K562 (cell line): ENCODE measurements at regions not wholly inside any gene's neighbourhood (a gene's known extent, or its start where the extent isn't known, plus 50 kb on each side); places are given as distances from the start of the nearest gene placed in this dataset.

Experiments
- CBX3 ChIP-seq, 2 experiments: IDR thresholded peaks; 1 replicate in 1 of 2; 2 replicates in 1 of 2; pipeline ENCODE4 v1.6.1; 2012; ENCODE audit warnings: inconsistent platforms in 2 of 2, low read length in 2 of 2, borderline replicate concordance in 1 of 2, control low read depth in 1 of 2
- EHMT2 ChIP-seq: fragments of 450-650 bp; IDR thresholded peaks from 2 replicates; pipeline ENCODE4 v1.6.1; 2018; ENCODE audit warnings: antibody characterized with exemption
- EP300 ChIP-seq: IDR thresholded peaks from 2 replicates; pipeline ENCODE4 v1.6.1; 2012; ENCODE audit warnings: low read length, improper control_type of control experiment
- GATAD2B ChIP-seq: fragments of 450-650 bp; IDR thresholded peaks from 2 replicates; pipeline ENCODE4 v1.6.1; 2017; ENCODE audit warnings: mild to moderate bottlenecking, borderline replicate concordance
- HOMEZ ChIP-seq: fragments of 250-450 bp; sonication (Bioruptor Pico); IDR thresholded peaks from 2 replicates; pipeline ENCODE4 v1.4.0; 2020; ENCODE audit warnings: mild to moderate bottlenecking, moderate library complexity
- IRF2 ChIP-seq: sonication (generic); formaldehyde crosslinking; IDR thresholded peaks from 2 replicates; pipeline ENCODE4 v1.8.1; 2022; ENCODE audit warnings: mild to moderate bottlenecking, missing genetic modification reagents
- KDM1A ChIP-seq, 2 experiments: fragments of 450-650 bp; IDR thresholded peaks; 2 replicates each; pipeline ENCODE4 v1.6.1; 2016; ENCODE audit warnings: mild to moderate bottlenecking in 2 of 2
- L3MBTL2 ChIP-seq: fragments of 450-650 bp; IDR thresholded peaks from 2 replicates; pipeline ENCODE4 v1.6.1; 2016; ENCODE audit warnings: mild to moderate bottlenecking, moderate library complexity
- NBN ChIP-seq: fragments of 450-650 bp; IDR thresholded peaks from 2 replicates; pipeline ENCODE4 v1.6.1; 2016; ENCODE audit warnings: low read depth, mild to moderate bottlenecking
- NELFE ChIP-seq: IDR thresholded peaks from 2 replicates; pipeline ENCODE4 v1.6.1; 2011; ENCODE audit warnings: mild to moderate bottlenecking; ENCODE audit not compliant: insufficient read depth, insufficient read length
- NEUROD1 ChIP-seq: fragments of 150-350 bp; IDR thresholded peaks from 2 replicates; pipeline ENCODE4 v1.6.1; 2014; ENCODE audit warnings: borderline replicate concordance, low read length, low read depth; ENCODE audit not compliant: partially characterized antibody
- NFIC ChIP-seq: fragments of 450-650 bp; IDR thresholded peaks from 2 replicates; pipeline ENCODE4 v1.6.1; 2017; ENCODE audit warnings: mild to moderate bottlenecking, inconsistent platforms
- PTBP1 ChIP-seq: fragments of 200-400 bp; formaldehyde crosslinking; IDR thresholded peaks from 2 replicates; pipeline ENCODE4 v1.6.1; 2017; ENCODE audit warnings: low read depth, low read length
- SIX5 ChIP-seq, 2 experiments: IDR thresholded peaks; 2 replicates each; pipeline ENCODE4 v1.6.1; 2011; ENCODE audit warnings: low read length in 2 of 2, borderline replicate concordance in 1 of 2, low read depth in 1 of 2, mild to moderate bottlenecking in 1 of 2, moderate library complexity in 1 of 2; ENCODE audit not compliant: insufficient read depth in 1 of 2
- SOX6 ChIP-seq: fragments of 450-650 bp; IDR thresholded peaks from 2 replicates; pipeline ENCODE4 v1.6.1; 2014; ENCODE audit warnings: mild to moderate bottlenecking
- TAF9B ChIP-seq: fragments of 450-650 bp; IDR thresholded peaks from 2 replicates; pipeline ENCODE4 v1.6.1; 2018; ENCODE audit warnings: mild to moderate bottlenecking; ENCODE audit not compliant: partially characterized antibody
- ZC3H11A ChIP-seq: IDR thresholded peaks from 2 replicates; pipeline ENCODE4 v1.6.1; 2012; ENCODE audit warnings: low read depth, low read length, improper control_type of control experiment
- ZNF12 ChIP-seq: sonication (generic); formaldehyde crosslinking; IDR thresholded peaks from 2 replicates; pipeline ENCODE4 v1.4.0; 2020; ENCODE audit warnings: mild to moderate bottlenecking, missing genetic modification reagents
- ZNF146 ChIP-seq: IDR thresholded peaks from one replicate; pipeline ENCODE4 v1.6.1; 2018; ENCODE audit warnings: missing compliant biosample characterization; ENCODE audit not compliant: unreplicated experiment
- ZNF23 ChIP-seq: fragments of 250-450 bp; sonication (Bioruptor Pico); IDR thresholded peaks from 2 replicates; pipeline ENCODE4 v1.4.0; 2020; ENCODE audit warnings: mild to moderate bottlenecking
- ZNF232 ChIP-seq: sonication (generic); formaldehyde crosslinking; IDR thresholded peaks from 2 replicates; pipeline ENCODE4 v1.8.0; 2022; ENCODE audit warnings: mild to moderate bottlenecking, missing genetic modification reagents
- ZNF347 ChIP-seq: fragments of 450-650 bp; formaldehyde crosslinking; IDR thresholded peaks from 2 replicates; pipeline ENCODE4 v1.4.0; 2020; ENCODE audit warnings: low read depth, mild to moderate bottlenecking, moderate library complexity
- ZNF444 ChIP-seq: fragments of 250-450 bp; sonication (Bioruptor Pico); IDR thresholded peaks from 2 replicates; pipeline ENCODE4 v1.4.0; 2020; ENCODE audit warnings: mild to moderate bottlenecking, moderate library complexity
- ZNF445 ChIP-seq: fragments of 250-450 bp; sonication (Bioruptor Pico); IDR thresholded peaks from 2 replicates; pipeline ENCODE4 v1.4.0; 2020; ENCODE audit warnings: low read depth, mild to moderate bottlenecking, moderate library complexity
- TF ChIP-seq, protein P1 (sequence below), 2 experiments: fragments of 450-650 bp in 1 of 2; IDR thresholded peaks; 2 replicates each; pipeline ENCODE4 v1.6.1; 2011 to 2017; ENCODE audit warnings: low read depth in 2 of 2, antibody characterized with exemption in 1 of 2, borderline replicate concordance in 1 of 2, low read length in 1 of 2, mild to moderate bottlenecking in 1 of 2, mixed read lengths in 1 of 2; ENCODE audit not compliant: control insufficient read depth in 1 of 2
- TF ChIP-seq, protein P2 (sequence below): fragments of 450-650 bp; IDR thresholded peaks from 2 replicates; pipeline ENCODE4 v1.6.1; 2017; ENCODE audit warnings: mild to moderate bottlenecking, moderate library complexity

GRCh38 chr16:65769055-65769465 lies 597.4 kb upstream of the CDH5 start (continued):
- TF ChIP-seq, protein P1, sequence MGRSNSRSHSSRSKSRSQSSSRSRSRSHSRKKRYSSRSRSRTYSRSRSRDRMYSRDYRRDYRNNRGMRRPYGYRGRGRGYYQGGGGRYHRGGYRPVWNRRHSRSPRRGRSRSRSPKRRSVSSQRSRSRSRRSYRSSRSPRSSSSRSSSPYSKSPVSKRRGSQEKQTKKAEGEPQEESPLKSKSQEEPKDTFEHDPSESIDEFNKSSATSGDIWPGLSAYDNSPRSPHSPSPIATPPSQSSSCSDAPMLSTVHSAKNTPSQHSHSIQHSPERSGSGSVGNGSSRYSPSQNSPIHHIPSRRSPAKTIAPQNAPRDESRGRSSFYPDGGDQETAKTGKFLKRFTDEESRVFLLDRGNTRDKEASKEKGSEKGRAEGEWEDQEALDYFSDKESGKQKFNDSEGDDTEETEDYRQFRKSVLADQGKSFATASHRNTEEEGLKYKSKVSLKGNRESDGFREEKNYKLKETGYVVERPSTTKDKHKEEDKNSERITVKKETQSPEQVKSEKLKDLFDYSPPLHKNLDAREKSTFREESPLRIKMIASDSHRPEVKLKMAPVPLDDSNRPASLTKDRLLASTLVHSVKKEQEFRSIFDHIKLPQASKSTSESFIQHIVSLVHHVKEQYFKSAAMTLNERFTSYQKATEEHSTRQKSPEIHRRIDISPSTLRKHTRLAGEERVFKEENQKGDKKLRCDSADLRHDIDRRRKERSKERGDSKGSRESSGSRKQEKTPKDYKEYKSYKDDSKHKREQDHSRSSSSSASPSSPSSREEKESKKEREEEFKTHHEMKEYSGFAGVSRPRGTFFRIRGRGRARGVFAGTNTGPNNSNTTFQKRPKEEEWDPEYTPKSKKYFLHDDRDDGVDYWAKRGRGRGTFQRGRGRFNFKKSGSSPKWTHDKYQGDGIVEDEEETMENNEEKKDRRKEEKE (IDR thresholded peaks at IDR 0.05; ENCODE audit: borderline replicate concordance in 1 of 2, control insufficient read depth in 1 of 2, low read depth in 2 of 2, low read length in 1 of 2) = no peak
- TF ChIP-seq EHMT2 (peak; percentile 88), PTBP1 (no peak), TAF9B (no peak), ZNF12 (CRISPR knock-in tag) (no peak), ZNF146 (CRISPR knock-in tag) (no peak), EP300 (peak; percentile 98), KDM1A (IDR thresholded peaks at IDR 0.05) (peak; percentile 10 to 53; a peak in 3 of 4 replicates), IRF2 (no peak), ZNF232 (CRISPR knock-in tag) (no peak), HOMEZ (CRISPR knock-in tag) (peak; percentile 100), NBN (peak; percentile 84), ZNF347 (CRISPR knock-in tag) (peak; percentile 99), CBX3 (IDR thresholded peaks at IDR 0.05; ENCODE audit: borderline replicate concordance in 1 of 2, low read length in 2 of 2) (peak in 1 of 2 experiments; percentile 82; a peak in 1 of 3 replicates), NFIC (peak; percentile 84), ZNF445 (CRISPR knock-in tag) (peak; percentile 100), NEUROD1 (peak; percentile 57), ZC3H11A (no peak), L3MBTL2 (peak; percentile 90), ZNF23 (peak; percentile 100), SOX6 (peak; percentile 100), NELFE (no peak), SIX5 (IDR thresholded peaks at IDR 0.05; ENCODE audit: borderline replicate concordance in 1 of 2, insufficient read depth in 1 of 2, low read depth in 1 of 2, low read length in 2 of 2) (no peak), GATAD2B (no peak), ZNF444 (CRISPR knock-in tag) (peak; percentile 98)
- TF ChIP-seq, protein P2, sequence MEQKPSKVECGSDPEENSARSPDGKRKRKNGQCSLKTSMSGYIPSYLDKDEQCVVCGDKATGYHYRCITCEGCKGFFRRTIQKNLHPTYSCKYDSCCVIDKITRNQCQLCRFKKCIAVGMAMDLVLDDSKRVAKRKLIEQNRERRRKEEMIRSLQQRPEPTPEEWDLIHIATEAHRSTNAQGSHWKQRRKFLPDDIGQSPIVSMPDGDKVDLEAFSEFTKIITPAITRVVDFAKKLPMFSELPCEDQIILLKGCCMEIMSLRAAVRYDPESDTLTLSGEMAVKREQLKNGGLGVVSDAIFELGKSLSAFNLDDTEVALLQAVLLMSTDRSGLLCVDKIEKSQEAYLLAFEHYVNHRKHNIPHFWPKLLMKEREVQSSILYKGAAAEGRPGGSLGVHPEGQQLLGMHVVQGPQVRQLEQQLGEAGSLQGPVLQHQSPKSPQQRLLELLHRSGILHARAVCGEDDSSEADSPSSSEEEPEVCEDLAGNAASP = no peak
